ENCODE measurements at regions not wholly inside any gene's neighbourhood (a gene's known extent, or its start where the extent isn't known, plus 50 kb on each side); places are given as distances from the start of the nearest gene placed in this dataset.

DNA sequence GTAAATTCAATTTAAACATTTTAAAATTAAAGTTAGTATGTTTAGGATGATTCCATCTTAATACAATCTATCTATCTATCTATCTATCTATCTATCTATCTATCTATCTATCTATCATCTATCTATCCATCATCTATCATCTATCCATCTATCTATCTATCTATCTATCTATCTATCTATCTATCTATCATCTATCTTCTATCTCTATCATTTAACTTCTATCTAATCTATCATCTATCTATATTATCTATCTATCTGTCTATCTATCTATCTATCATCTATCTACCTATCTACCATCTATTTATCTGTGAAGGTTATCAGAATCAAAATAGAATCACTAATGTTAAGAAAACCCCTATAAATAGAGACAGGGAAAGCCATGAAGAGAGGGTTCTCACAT, 78.3 kb downstream of the RAMP3 start:
- ATAC-seq (ENCODE audit: low FRiP score): no peak
- TF ChIP-seq, protein P1, sequence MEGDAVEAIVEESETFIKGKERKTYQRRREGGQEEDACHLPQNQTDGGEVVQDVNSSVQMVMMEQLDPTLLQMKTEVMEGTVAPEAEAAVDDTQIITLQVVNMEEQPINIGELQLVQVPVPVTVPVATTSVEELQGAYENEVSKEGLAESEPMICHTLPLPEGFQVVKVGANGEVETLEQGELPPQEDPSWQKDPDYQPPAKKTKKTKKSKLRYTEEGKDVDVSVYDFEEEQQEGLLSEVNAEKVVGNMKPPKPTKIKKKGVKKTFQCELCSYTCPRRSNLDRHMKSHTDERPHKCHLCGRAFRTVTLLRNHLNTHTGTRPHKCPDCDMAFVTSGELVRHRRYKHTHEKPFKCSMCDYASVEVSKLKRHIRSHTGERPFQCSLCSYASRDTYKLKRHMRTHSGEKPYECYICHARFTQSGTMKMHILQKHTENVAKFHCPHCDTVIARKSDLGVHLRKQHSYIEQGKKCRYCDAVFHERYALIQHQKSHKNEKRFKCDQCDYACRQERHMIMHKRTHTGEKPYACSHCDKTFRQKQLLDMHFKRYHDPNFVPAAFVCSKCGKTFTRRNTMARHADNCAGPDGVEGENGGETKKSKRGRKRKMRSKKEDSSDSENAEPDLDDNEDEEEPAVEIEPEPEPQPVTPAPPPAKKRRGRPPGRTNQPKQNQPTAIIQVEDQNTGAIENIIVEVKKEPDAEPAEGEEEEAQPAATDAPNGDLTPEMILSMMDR (IDR thresholded peaks at IDR 0.05): no peak

DNA sequence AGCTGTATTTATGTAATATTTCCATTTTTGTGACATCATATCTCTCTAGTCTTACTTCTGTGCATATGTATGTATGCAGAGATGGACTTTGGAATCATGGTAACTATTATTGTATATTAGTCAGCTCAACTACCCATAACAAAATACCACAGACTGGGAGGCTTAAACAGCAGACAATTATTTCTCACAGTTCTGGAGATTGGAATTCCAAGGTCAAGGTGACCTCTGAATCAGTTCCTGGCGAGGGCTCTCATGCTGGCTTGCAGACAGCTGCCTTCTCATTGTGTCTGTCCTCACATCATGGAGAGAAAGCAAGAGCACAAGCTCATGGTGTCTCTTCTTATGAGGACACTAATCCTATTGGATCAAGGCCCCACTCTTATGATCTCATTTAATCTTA, 79.1 kb downstream of the RAMP3 start:
- DNase-seq (ENCODE audit: low spot score): no peak
- TF ChIP-seq, protein P1 (IDR thresholded peaks at IDR 0.05): no peak
- ATAC-seq (ENCODE audit: low FRiP score): no peak

More for the DNA sequence above, 78.3 kb downstream of the RAMP3 start:
- no peak for DNase-seq (ENCODE audit: low spot score)

DNA sequence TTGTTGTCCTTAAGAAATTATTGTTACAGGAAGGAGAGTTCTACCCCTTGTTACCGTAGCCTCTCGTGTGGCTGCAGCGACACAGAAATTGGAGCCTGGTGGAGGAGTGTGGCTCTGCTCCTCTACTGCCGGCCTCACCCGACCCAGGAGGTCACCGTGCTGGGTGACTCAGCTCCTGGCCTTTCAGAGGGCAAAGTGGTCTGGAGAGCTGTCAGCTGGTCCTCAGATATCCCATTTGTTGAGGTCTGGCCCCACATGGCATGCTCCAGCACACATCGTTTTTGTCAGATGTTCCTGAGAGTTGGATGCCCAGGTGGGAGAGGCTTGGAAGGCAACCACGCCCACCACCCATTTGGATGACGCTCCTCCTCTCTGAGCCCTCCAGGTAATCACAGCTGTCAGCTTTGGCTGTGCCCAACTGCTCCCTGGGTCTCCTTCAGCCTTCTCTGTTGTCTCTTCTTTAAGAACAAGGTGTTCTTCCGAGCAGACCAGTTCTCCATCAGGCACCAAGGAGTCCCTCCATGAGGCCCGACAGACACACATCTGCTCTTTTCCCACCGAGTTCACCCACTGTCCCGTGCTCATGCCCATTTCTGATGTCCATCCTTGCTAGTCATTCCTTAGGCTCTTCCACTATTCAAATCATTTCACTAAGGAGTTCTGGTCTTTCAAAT, 80.3 kb downstream of the RAMP3 start:
- DNase-seq (ENCODE audit: low spot score): no peak

DNA sequence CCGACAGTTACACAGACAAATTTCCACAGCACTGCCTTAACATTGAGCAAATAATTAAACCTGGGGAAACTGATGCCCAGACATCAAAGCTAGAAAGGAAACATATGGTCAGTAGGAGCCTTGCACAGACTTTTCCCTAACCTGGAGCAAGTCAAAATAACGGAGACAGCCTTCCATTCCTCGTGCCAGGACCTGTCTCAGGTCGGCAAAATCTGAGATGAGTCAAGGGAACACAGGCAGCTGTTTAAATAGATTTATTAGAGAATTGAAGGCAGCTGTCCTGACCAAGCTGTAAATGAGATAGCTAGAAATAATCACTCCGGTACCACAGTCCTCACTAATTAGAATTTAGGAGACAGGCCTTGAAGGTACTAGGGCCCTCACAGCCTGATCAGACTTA, 81.2 kb downstream of the RAMP3 start:
- DNase-seq (ENCODE audit: low spot score) (no peak), ATAC-seq (ENCODE audit: low FRiP score) (no peak)
- TF ChIP-seq, protein P1 (IDR thresholded peaks at IDR 0.05): no peak

More for the DNA sequence above, 80.3 kb downstream of the RAMP3 start:
- ATAC-seq (ENCODE audit: low FRiP score): no peak
- TF ChIP-seq, protein P1 (IDR thresholded peaks at IDR 0.05): no peak

DNA sequence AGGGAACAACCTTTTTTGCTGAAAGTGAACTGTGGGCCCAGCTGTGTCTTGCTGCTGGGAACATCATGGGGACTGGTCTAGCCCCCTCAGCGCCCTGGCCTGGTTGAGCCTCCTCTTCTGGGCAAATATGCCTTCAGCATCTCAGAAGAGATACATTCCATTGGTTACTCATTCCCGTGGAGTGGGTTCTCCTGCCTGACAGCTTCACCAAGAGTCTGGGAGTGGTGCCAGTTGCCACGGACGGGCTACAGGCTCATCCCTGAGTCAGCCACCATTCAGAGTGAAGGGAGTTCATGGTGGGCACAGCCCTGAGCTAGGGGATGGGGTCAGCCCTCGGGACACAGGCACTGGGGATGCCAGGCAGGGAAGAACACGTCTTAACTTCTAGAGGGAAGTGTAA, 81.9 kb downstream of the RAMP3 start:
- ATAC-seq (ENCODE audit: low FRiP score): no peak

DNA sequence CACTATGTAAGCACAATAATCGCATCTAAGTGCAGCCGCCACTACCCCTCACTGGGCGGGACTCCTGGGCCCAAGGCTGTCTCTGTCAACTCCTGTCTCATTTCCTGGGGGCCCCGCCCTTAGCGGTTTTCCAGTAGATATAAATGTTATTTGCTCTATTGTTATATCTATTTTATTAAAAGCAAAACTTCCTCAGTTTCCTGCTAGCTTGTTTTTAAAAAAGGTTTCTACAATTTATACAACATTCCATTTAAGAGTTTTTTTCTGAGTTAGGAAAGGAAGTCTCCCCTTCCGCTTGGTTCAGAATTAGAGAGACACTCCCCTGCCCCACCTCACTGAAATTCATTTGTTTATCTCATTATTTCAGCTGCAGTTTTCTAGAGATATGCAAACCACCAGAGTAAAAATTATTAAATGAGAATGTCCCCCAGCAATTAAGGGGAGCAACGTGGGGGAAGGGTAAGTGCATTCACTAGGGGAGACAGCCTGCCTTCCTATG, 82.7 kb downstream of the RAMP3 start:
- TF ChIP-seq, protein P1 (IDR thresholded peaks at IDR 0.05): no peak
- no peak for ATAC-seq (ENCODE audit: low FRiP score)
- DNase-seq (ENCODE audit: low spot score): no peak

More for the DNA sequence above, 81.9 kb downstream of the RAMP3 start:
- TF ChIP-seq, protein P1 (IDR thresholded peaks at IDR 0.05): no peak
- no peak for DNase-seq (ENCODE audit: low spot score)

DNA sequence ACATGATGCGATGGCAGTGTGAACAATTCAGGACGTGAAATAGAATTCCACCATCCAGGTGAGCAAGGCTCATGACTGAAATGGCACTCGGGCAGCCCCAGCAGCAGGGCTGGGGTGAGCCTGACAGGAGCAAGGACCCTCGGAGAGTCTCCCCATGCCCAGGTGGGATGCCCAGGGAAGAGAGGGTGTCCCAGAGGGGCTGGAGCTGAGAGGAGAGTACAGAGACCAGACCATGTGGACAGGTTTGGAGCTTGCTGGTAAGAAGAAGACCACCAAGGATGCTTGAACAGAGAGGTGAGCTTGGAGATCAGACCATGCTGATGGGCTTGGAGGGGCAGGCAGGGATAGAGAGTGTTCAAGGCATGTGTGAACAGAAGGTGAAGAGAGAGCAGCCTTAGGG, 83.3 kb downstream of the RAMP3 start:
- TF ChIP-seq, protein P1 (IDR thresholded peaks at IDR 0.05): no peak
- no peak for DNase-seq (ENCODE audit: low spot score)
- ATAC-seq (ENCODE audit: low FRiP score): no peak
